ENCODE measurements at regions not wholly inside any gene's neighbourhood (a gene's known extent, or its start where the extent isn't known, plus 50 kb on each side); places are given as distances from the start of the nearest gene placed in this dataset.

- TF ChIP-seq EZH2phosphoT487 (IDR thresholded peaks at IDR 0.05; ENCODE audit: borderline replicate concordance, low read length) (no peak), CTCF (IDR thresholded peaks at IDR 0.05; ENCODE audit: low read depth, low read length, poor library complexity, severe bottlenecking) (no peak)
- Histone ChIP-seq H3K4me3 (ENCODE audit: low read length) (no peak overlapping the region), H3K79me2 (ENCODE audit: control insufficient read depth, low read length) (no peaks in the 10 kb centered on the region), H3K27ac (ENCODE audit: low read depth, low read length) (no peak overlapping the region), H3K27me3 (ENCODE audit: control insufficient read depth, low read length) (no peaks in the 10 kb centered on the region), H4K20me1 (ENCODE audit: control insufficient read depth, insufficient read depth, low read depth, low read length) (no peaks in the 10 kb centered on the region), H3K9me3 (ENCODE audit: control insufficient read depth, insufficient read depth, low read length) (no peaks in the 10 kb centered on the region), H3K4me2 (ENCODE audit: low read length) (no peak overlapping the region), H3K9me2 (replicated peaks; ENCODE audit: control insufficient read depth, low read length) (no peaks in the 10 kb centered on the region), H3F3A (ENCODE audit: control insufficient read depth, insufficient read depth) (no peaks in the 10 kb centered on the region), H3K36me3 (ENCODE audit: control insufficient read depth, low read length) (no peaks in the 10 kb centered on the region), H3K4me1 (ENCODE audit: control insufficient read depth, low read length) (no peaks in the 10 kb centered on the region)
Measured at GRCh38 chr21:27838573-27838972, 871.7 kb upstream of the ADAMTS5 start.

GRCh38 chr21:27837936-27838335, 871.0 kb upstream of the ADAMTS5 start:
- H3K27me3 ChIP-seq (ENCODE audit: control insufficient read depth, low read length) = no peaks in the 10 kb centered on the region
- H3K9me2 ChIP-seq (replicated peaks; ENCODE audit: control insufficient read depth, low read length) = no peaks in the 10 kb centered on the region
- no peaks in the 10 kb centered on the region for H3K9me3 ChIP-seq (ENCODE audit: control insufficient read depth, insufficient read depth, low read length)
- no peaks in the 10 kb centered on the region for H3K36me3 ChIP-seq (ENCODE audit: control insufficient read depth, low read length)
- no peaks in the 10 kb centered on the region for H4K20me1 ChIP-seq (ENCODE audit: control insufficient read depth, insufficient read depth, low read depth, low read length)
- no peak overlapping the region for H3K4me3 ChIP-seq (ENCODE audit: low read length)
- no peak overlapping the region for H3K4me2 ChIP-seq (ENCODE audit: low read length)
- no peak overlapping the region for H3K27ac ChIP-seq (ENCODE audit: low read depth, low read length)
- H3K79me2 ChIP-seq (ENCODE audit: control insufficient read depth, low read length) = no peaks in the 10 kb centered on the region
- H3K4me1 ChIP-seq (ENCODE audit: control insufficient read depth, low read length) = no peaks in the 10 kb centered on the region
- TF ChIP-seq EZH2phosphoT487 (IDR thresholded peaks at IDR 0.05; ENCODE audit: borderline replicate concordance, low read length) (no peak), CTCF (IDR thresholded peaks at IDR 0.05; ENCODE audit: low read depth, low read length, poor library complexity, severe bottlenecking) (no peak)
- no peaks in the 10 kb centered on the region for H3F3A ChIP-seq (ENCODE audit: control insufficient read depth, insufficient read depth)

GRCh38 chr21:27833298-27833697, 866.4 kb upstream of the ADAMTS5 start:
- H3K27me3 ChIP-seq (ENCODE audit: control insufficient read depth, low read length) = no peaks in the 10 kb centered on the region

More at GRCh38 chr21:27833298-27833697, 866.4 kb upstream of the ADAMTS5 start:
- no peak overlapping the region for H3K4me2 ChIP-seq (ENCODE audit: low read length)
- H3F3A ChIP-seq (ENCODE audit: control insufficient read depth, insufficient read depth) = no peaks in the 10 kb centered on the region
- no peaks in the 10 kb centered on the region for H3K4me1 ChIP-seq (ENCODE audit: control insufficient read depth, low read length)
- no peaks in the 10 kb centered on the region for H3K79me2 ChIP-seq (ENCODE audit: control insufficient read depth, low read length)
- TF ChIP-seq EZH2phosphoT487 (IDR thresholded peaks at IDR 0.05; ENCODE audit: borderline replicate concordance, low read length) (no peak), CTCF (IDR thresholded peaks at IDR 0.05; ENCODE audit: low read depth, low read length, poor library complexity, severe bottlenecking) (no peak)
- H3K27ac ChIP-seq (ENCODE audit: low read depth, low read length) = no peak overlapping the region
- no peaks in the 10 kb centered on the region for H3K36me3 ChIP-seq (ENCODE audit: control insufficient read depth, low read length)
- H3K4me3 ChIP-seq (ENCODE audit: low read length) = no peak overlapping the region
- no peaks in the 10 kb centered on the region for H3K9me2 ChIP-seq (replicated peaks; ENCODE audit: control insufficient read depth, low read length)
- H3K9me3 ChIP-seq (ENCODE audit: control insufficient read depth, insufficient read depth, low read length) = no peaks in the 10 kb centered on the region
- no peaks in the 10 kb centered on the region for H4K20me1 ChIP-seq (ENCODE audit: control insufficient read depth, insufficient read depth, low read depth, low read length)
